Loucy (cell line): ENCODE measurements at regions not wholly inside any gene's neighbourhood (a gene's known extent, or its start where the extent isn't known, plus 50 kb on each side); places are given as distances from the start of the nearest gene placed in this dataset.

Experiments
- H2AFZ ChIP-seq: fragments of 200-600 bp; sonication (generic); 2 replicates; pipeline ENCODE4 v1.6.0; 2016; ENCODE audit warnings: antibody characterized with exemption, mild to moderate bottlenecking, low read length, moderate library complexity
- H3F3A ChIP-seq: fragments of 200-600 bp; 2 replicates; pipeline ENCODE4 v1.6.0; 2016; ENCODE audit warnings: antibody characterized with exemption, low read depth, mild to moderate bottlenecking
- H3K27me3 ChIP-seq: fragments of 200-600 bp; sonication (generic); 2 replicates; pipeline ENCODE4 v1.6.1; 2014; ENCODE audit warnings: low read length, mild to moderate bottlenecking; ENCODE audit not compliant: insufficient read depth, poor library complexity, severe bottlenecking
- H3K36me3 ChIP-seq: fragments of 200-600 bp; sonication (generic); 2 replicates; pipeline ENCODE4 v1.6.1; 2016; ENCODE audit warnings: low read length; ENCODE audit not compliant: insufficient read depth
- H3K4me1 ChIP-seq: fragments of 200-600 bp; sonication (generic); 2 replicates; pipeline ENCODE4 v1.5.1; 2014; ENCODE audit warnings: low read length, mild to moderate bottlenecking; ENCODE audit not compliant: insufficient read depth, poor library complexity, severe bottlenecking
- H3K4me2 ChIP-seq: fragments of 200-600 bp; sonication (generic); 2 replicates; pipeline ENCODE4 v1.6.0; 2014; ENCODE audit warnings: antibody characterized with exemption, low read length, low read depth, mild to moderate bottlenecking; ENCODE audit not compliant: poor library complexity, severe bottlenecking
- H3K4me3 ChIP-seq: fragments of 200-600 bp; sonication (generic); 2 replicates; pipeline ENCODE4 v1.5.1; 2014; ENCODE audit warnings: low read length, mild to moderate bottlenecking, mixed read lengths; ENCODE audit not compliant: poor library complexity, severe bottlenecking
- H3K79me2 ChIP-seq: fragments of 200-600 bp; sonication (generic); 2 replicates; pipeline ENCODE4 v1.6.1; 2014; ENCODE audit warnings: low read length; ENCODE audit not compliant: insufficient read depth
- H3K9ac ChIP-seq: fragments of 200-600 bp; sonication (generic); 2 replicates; pipeline ENCODE4 v1.6.0; 2014; ENCODE audit warnings: mild to moderate bottlenecking, low read depth, low read length, moderate library complexity; ENCODE audit not compliant: poor library complexity, severe bottlenecking
- H3K9me2 ChIP-seq: fragments of 200-600 bp; sonication (generic); replicated peaks from 2 replicates; pipeline ENCODE4 v1.6.1; 2016; ENCODE audit warnings: low read depth, low read length, mixed read lengths
- H3K9me3 ChIP-seq: fragments of 200-600 bp; sonication (generic); 2 replicates; pipeline ENCODE4 v1.6.1; 2014; ENCODE audit warnings: mild to moderate bottlenecking, antibody characterized with exemption, low read length, low read depth; ENCODE audit not compliant: insufficient read depth
- H4K20me1 ChIP-seq: fragments of 200-600 bp; sonication (generic); 2 replicates; pipeline ENCODE4 v1.6.0; 2014; ENCODE audit warnings: antibody characterized with exemption, low read length, mild to moderate bottlenecking; ENCODE audit not compliant: insufficient read depth, poor library complexity, severe bottlenecking
- CTCF ChIP-seq: fragments of 200-600 bp; sonication (generic); conservative IDR thresholded peaks from 2 replicates; pipeline ENCODE4 v1.5.1; 2014; ENCODE audit warnings: mild to moderate bottlenecking, antibody characterized with exemption, low read length
- EZH2phosphoT487 ChIP-seq: fragments of 200-600 bp; IDR thresholded peaks from 2 replicates; pipeline ENCODE4 v1.6.1; 2018; ENCODE audit warnings: antibody characterized with exemption, mild to moderate bottlenecking, moderate library complexity, borderline replicate concordance

GRCh38 chr17:14854691-14855090, 410.4 kb downstream of the PMP22 start:
- H3K4me2 ChIP-seq, result no peak overlapping the region
- TF ChIP-seq CTCF, result no peak
- TF ChIP-seq EZH2phosphoT487, result no peak
- no peaks in the 10 kb centered on the region for H3K9me2 ChIP-seq
- no peaks in the 10 kb centered on the region for H3K36me3 ChIP-seq
- no peak overlapping the region for H3K4me3 ChIP-seq
- no peak overlapping the region for H2AFZ ChIP-seq
- H3K9ac ChIP-seq, result no peak overlapping the region
- H3F3A ChIP-seq, result no peaks in the 10 kb centered on the region
- H4K20me1 ChIP-seq, result no peaks in the 10 kb centered on the region
- no peaks in the 10 kb centered on the region for H3K9me3 ChIP-seq
- H3K79me2 ChIP-seq, result no peaks in the 10 kb centered on the region
- H3K4me1 ChIP-seq, result no peaks in the 10 kb centered on the region
- H3K27me3 ChIP-seq, result no peaks in the 10 kb centered on the region

- no peaks in the 10 kb centered on the region for H3K27me3 ChIP-seq
- no peaks in the 10 kb centered on the region for H3K9me3 ChIP-seq
- H3K9me2 ChIP-seq, result no peaks in the 10 kb centered on the region
- H3F3A ChIP-seq, result no peaks in the 10 kb centered on the region
- H3K4me2 ChIP-seq, result no peak overlapping the region
- no peaks in the 10 kb centered on the region for H3K79me2 ChIP-seq
- TF ChIP-seq CTCF (no peak), EZH2phosphoT487 (no peak)
- H4K20me1 ChIP-seq, result no peaks in the 10 kb centered on the region
- H3K4me3 ChIP-seq, result no peak overlapping the region
- H3K4me1 ChIP-seq, result no peaks in the 10 kb centered on the region
- no peaks in the 10 kb centered on the region for H3K36me3 ChIP-seq
- H3K9ac ChIP-seq, result no peak overlapping the region
- no peak overlapping the region for H2AFZ ChIP-seq
Measured at GRCh38 chr17:14845591-14846281, 419.4 kb downstream of the PMP22 start.

- Histone ChIP-seq H3K9ac (no peak overlapping the region), H3F3A (no peaks in the 10 kb centered on the region), H3K79me2 (no peaks in the 10 kb centered on the region), H3K9me3 (peaks cover 3% of the 10 kb centered on the region; the same call in 1 of the 2 replicates), H3K4me3 (no peak overlapping the region), H2AFZ (no peak overlapping the region), H3K36me3 (no peaks in the 10 kb centered on the region), H4K20me1 (no peaks in the 10 kb centered on the region), H3K4me1 (no peaks in the 10 kb centered on the region), H3K9me2 (no peaks in the 10 kb centered on the region), H3K4me2 (no peak overlapping the region), H3K27me3 (no peaks in the 10 kb centered on the region)
- TF ChIP-seq CTCF (no peak), EZH2phosphoT487 (no peak)
Measured at GRCh38 chr17:14843086-14843795, 421.9 kb downstream of the PMP22 start.
